HT1080 (cell line): ENCODE measurements at regions not wholly inside any gene's neighbourhood (a gene's known extent, or its start where the extent isn't known, plus 50 kb on each side); places are given as distances from the start of the nearest gene placed in this dataset.
A peak's percentile ranks its signal among the peaks of the same experiment; 100 is the strongest.

Source experiments
- DNase-seq: peaks from one replicate; pipeline ENCODE4 v3.0.0-alpha.2; 2015; ENCODE audit warnings: low read depth

GRCh38 chr21:16011719-16012118, 281.9 kb downstream of the USP25 start:
- DNase-seq: no peak

DNA sequence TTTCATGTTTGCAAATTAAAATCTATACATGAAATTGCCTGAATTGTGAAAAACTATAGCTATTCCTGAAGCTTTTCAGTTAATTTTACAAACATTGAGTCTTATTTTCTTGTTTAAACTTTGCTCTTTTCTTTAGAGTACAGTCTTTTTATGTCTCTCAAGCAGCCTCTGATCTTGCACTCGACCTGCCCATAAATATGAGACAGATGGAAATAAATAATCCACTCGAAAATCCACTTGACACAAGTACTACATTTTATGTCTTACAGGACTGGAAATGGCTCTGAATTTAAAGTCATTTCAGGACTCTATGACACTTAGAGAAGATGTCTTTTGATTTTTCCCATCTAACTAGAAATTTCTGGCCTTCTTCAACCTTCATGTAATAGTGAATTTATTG, 283.8 kb downstream of the USP25 start:
- DNase-seq: no peak

GRCh38 chr21:16020878-16021277, 291.1 kb downstream of the USP25 start:
- DNase-seq: no peak

- DNase-seq: no peak
Observed at GRCh38 chr21:16022116-16022515, 292.3 kb downstream of the USP25 start.

DNA sequence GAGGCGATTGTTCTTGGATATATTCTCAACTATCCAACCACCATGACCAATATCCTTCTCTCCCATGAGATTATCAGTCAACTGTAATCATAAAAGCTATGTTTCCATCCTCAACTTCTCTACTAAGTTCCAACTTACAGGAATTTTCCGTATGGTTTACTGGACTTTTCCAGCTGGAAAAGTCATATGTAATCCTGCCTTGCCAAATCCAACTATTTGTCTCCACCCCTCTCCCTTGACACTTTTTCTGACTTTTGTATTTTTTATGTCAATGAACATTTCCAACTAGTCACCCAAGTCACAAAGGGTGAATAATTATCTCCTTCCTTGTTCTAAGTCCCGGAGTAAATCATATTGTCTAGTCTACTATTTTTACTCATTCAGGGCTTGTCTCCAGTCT, 293.1 kb downstream of the USP25 start:
- no peak for DNase-seq

DNA sequence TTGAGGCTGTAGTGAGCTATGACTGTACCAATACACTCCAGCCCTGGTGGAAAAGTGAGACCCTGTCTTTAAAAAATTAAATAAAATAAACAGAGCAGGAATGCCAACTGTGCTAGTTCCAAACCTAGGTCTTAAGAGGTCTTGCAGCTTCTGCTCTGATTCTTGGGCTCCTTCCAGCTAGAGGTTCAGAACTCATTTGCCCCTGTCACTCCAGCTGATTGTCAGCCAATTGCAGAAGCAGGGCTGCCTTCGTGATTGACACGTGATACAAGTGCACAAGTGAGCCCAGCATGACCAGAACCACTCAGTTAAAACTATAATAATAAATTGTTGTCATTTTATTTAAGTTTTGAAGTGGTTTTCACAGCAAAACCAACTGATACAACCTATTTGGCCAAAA, 298.4 kb downstream of the USP25 start:
- DNase-seq: no peak

- no peak for DNase-seq
Observed at GRCh38 chr21:16028941-16029464, 299.2 kb downstream of the USP25 start.

DNA sequence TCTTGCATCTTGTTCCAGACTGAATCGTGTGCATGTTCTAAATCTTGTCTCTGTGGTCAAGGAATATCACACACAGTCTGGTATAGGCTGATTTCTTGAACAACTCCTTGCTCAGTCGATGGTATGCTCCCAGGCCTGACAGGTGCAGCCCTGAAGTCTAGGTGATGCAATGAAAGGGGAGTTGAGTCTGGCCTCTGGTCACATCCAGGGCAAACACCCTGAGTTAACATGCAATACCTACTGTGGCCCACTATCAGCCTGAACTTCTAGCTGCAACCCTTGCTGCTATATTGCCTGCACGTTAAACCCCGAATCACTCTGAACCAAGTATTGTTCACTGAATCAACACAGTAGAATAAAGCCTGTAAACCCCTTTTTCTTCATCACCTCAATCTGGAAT, 303.4 kb downstream of the USP25 start:
- DNase-seq: no peak

DNA sequence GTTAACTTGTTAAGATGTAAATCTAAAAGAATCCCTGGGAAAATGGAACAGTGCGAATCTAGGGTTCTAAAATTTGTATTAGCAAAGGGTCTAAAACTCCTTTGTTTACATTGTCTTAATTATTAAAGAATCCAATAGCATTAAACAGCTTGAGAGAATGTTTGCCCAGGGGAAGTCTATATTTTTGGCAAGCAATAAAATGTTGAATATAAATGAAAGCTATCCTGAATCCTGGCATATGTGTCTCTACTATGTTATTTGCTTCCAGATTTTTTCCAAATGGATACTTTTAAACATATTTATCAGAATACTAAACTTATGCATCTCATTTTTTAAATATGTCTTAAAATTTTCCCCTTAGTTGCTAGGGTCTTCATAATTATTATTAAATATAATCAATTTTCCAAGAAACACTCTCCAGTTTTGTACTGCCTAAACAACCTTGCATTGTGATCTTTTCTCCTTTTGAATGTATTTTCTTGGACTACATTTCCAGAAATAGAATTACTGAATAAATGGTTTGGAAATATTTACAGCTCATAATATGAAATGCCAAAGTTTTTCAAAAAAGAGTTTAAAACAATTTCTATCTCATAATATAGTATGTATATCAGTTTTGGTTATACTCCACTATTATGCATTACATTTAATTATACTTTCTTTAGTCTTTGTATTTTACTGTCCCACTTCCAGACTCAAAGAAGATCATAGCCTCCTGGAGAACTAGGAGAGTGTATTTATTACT, 304.8 kb downstream of the USP25 start:
- DNase-seq: no peak

DNA sequence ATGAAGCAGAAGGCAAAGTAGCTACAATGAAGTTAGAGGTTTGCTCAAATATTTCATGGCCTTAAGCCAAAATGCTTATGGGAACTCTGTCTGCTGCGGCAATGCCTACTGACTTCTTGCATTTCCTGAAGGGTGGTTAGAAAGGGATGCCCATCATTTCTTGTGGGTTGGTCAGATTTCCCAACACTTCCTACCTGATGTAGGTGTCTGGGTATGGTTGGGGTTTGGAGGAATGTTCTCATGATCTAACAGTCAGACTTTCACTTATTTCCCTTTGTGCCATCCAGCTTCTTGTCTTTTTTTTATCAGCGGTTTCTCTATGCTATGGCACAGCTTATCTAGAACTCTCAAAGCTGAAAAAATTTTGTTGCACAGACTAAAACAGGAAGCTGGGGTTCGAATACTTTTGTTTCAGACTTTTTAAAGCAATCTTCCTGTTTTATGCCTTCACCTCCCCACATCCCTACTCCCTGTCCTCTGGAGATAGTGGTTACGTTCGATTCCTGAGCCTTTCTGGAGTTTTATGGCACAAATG, 307.7 kb downstream of the USP25 start:
- DNase-seq: peak; percentile 25

- DNase-seq: peak; percentile 60
Observed at GRCh38 chr21:16040601-16041000, 310.8 kb downstream of the USP25 start.

DNA sequence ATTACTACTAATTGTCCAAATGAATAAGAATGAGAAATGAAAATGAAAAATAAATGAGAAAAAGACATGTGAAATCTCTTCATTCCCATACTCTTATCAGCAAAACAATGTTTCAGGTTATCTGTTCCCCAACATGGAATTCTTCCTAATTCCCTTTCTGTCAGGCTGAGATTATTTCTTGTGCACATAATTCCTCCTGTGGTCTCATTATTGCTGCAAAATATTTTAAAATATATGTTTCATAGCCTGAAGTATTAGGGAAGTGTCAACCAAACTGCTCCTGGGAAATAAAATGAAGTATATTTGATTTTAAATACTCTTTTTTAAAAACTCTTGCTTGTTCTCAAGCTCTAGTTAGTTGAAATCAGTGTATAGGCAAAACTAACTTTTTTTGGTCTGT, 314.9 kb downstream of the USP25 start:
- DNase-seq: no peak

DNA sequence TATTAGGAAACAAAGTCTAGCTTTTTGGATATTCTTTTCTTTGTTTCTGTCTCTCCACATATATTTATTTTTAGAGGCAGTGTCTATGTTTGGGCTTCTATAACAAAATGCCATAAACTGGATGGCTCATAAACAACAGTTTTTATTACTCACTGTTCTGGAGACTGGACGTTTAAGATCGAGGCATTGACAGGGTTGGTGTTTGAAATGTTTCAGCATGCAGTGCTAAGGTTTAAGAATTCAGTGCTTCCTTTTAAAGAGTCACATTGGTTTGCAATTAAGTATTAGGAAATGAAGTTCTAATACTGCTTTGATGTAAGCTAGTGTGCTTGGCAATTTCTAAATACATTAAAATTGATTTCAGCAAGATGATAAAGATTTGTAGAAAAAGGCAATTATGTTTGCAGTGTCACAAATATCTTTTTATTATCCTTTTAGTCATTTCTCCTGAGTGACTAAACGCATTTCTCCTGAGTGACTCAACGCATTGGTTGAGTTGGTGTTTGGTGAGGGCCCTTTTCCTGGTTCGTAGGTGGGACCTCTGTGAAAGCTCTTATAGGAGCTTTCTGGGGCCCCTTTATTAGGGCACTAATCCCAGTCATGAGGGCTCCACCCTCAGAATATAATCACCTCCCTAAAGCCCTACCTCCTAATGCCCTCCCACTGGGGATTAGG, 317.0 kb downstream of the USP25 start:
- DNase-seq: peak; percentile 61

- DNase-seq: no peak
Observed at GRCh38 chr21:16047904-16048303, 318.1 kb downstream of the USP25 start.

GRCh38 chr21:16055014-16055413, 325.2 kb downstream of the USP25 start:
- DNase-seq: no peak

DNA sequence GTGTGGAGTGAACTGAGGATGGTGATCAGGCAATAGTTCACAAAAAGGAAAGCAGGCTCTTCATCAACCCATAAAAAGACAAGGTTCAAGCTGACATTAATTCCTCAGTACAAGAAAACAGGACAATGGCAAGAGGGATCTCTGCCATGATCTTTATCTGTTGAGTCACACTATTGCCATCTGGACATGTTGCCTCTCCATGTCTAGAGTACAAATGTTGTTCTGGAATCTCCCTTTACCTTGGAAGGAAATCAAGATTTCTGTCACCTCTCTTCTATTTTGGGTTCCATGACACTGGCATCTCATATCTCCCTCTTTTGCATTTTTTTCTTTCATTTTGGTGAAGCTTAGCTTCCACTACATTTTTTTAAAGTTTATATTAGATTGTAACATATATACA, 329.1 kb downstream of the USP25 start:
- no peak for DNase-seq

GRCh38 chr21:16059981-16060380, 330.2 kb downstream of the USP25 start:
- no peak for DNase-seq

GRCh38 chr21:16061194-16061593, 331.4 kb downstream of the USP25 start:
- no peak for DNase-seq

DNA sequence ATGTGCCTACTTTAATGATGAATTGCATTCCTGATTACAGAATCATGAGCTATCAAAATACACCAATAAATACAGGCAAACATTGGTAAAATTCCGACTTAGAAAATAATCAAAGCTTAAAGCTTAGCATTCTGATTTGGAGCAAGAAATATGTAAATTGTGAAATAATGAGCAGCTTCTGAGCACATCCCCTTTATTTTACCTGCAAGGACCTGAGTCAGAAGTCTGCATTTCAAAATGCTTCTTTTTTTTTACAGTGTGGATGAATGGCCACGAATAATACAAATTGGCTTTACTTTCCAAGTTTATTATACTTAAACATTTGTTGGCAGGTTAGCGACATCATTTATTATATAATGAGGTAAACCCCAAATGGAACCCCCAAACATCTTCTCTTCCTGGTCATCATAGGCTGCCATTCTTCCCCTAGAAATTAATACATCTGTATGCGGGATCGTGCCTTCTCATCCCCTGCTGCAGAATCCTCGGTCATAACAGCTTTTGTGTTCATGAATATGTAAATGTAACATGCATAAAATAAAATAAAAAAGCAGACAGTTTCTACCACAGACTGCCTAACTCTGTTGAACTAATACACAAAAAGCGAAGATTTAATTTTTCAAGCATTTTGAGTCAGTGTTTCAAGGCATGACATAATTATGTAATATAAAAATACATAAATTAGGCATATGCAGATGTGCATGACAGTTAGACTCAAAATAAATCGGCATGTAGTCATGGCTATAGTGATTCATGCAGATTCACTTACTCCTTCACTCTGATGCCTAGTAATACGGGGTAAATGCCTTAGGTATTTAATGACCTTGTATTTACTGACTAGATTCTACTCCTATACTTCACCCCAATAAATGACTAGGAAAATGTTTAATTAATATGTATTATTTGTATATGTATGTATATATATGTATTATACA, 339.7 kb downstream of the USP25 start:
- no peak for DNase-seq

GRCh38 chr21:16070207-16070651, 340.4 kb downstream of the USP25 start:
- no peak for DNase-seq

DNA sequence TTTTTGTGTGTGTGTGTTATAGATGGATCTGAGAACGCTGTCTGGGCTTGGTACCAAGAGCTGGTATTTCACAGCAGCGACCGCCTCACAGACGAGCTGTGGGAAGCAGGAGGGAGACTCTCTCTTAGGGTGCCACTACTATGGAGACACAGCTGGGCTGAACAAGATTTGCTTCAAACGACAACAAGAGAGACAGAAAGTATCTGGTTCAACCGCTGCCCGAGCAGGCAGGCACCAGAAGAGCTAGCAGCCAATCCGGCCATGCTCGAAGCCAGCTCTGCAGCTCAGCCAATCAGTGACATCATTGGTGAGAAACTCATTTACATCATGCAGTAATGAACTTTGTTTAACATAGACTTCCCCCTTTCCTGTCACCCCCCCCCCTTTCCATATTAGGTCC, 341.3 kb downstream of the USP25 start:
- DNase-seq: no peak
